Panc1 (cell line): ENCODE measurements at regions not wholly inside any gene's neighbourhood (a gene's known extent, or its start where the extent isn't known, plus 50 kb on each side); places are given as distances from the start of the nearest gene placed in this dataset.

Source experiments
- ATAC-seq: fragments of 200-7000 bp; cut with Tn5 transposase; 2 replicates; pipeline ENCODE4 v1.9.1; 2020; ENCODE audit warnings: mild to moderate bottlenecking, moderate library complexity
- BruUV-seq: library from RNA; stranded (reverse); fragments of 400-500 nt; replicated peaks from 2 replicates; lab custom pipeline; 2021; lab: Mats Ljungman, UMichigan
- CTCF ChIA-PET: fragments of 300-600 bp; sonication (Branson Sonifier 250); formaldehyde crosslinking; loops from one replicate; lab custom pipeline; 2022; ENCODE audit warnings: antibody characterized with exemption; lab: Charles Lee
- POLR2A ChIA-PET: fragments of 300-600 bp; sonication (Branson Sonifier 250); formaldehyde crosslinking; loops from one replicate; lab custom pipeline; 2022; ENCODE audit warnings: antibody characterized with exemption; lab: Charles Lee
- DNase-seq: peaks from one replicate; pipeline ENCODE4 v3.0.0-alpha.2; 2010; ENCODE audit warnings: low read depth, low spot score
- H3K27ac ChIP-seq: 2 replicates; pipeline ENCODE4 v1.5.1; 2011; ENCODE audit warnings: mild to moderate bottlenecking, low read length, inconsistent platforms
- H3K27me3 ChIP-seq: fragments of 200-500 bp; sonication (Bioruptor generic); 2 replicates; pipeline ENCODE4 v1.6.0; 2014; ENCODE audit warnings: low read length, inconsistent platforms; ENCODE audit not compliant: control insufficient read depth, insufficient read depth
- H3K36me3 ChIP-seq: fragments of 200-500 bp; sonication (Bioruptor generic); 2 replicates; pipeline ENCODE4 v1.5.1; 2014; ENCODE audit warnings: inconsistent platforms, mild to moderate bottlenecking, low read length, moderate library complexity; ENCODE audit not compliant: control insufficient read depth, insufficient read depth
- H3K4me1 ChIP-seq: 2 replicates; pipeline ENCODE4 v1.5.1; 2011; ENCODE audit warnings: inconsistent platforms, mild to moderate bottlenecking, low read length, moderate library complexity; ENCODE audit not compliant: control insufficient read depth, insufficient read depth
- H3K4me3 ChIP-seq, 2 experiments: 2 replicates each; pipeline ENCODE4 v1.5.1; 2011 to 2012; ENCODE audit warnings: low read depth in 2 of 2, low read length in 2 of 2, mild to moderate bottlenecking in 2 of 2, inconsistent platforms in 1 of 2, moderate library complexity in 1 of 2
- H3K9me3 ChIP-seq: fragments of 200-500 bp; sonication (Bioruptor generic); 2 replicates; pipeline ENCODE4 v1.5.1; 2014; ENCODE audit warnings: low read depth, mild to moderate bottlenecking, inconsistent platforms, low read length, moderate library complexity; ENCODE audit not compliant: control insufficient read depth, insufficient read depth
- CTCF ChIP-seq: fragments of 450-650 bp; IDR thresholded peaks from 2 replicates; pipeline ENCODE4 v1.5.1; 2017; ENCODE audit warnings: mild to moderate bottlenecking
- POLR2AphosphoS5 ChIP-seq: IDR thresholded peaks from 2 replicates; pipeline ENCODE4 v1.6.1; 2012; ENCODE audit warnings: mild to moderate bottlenecking, low read depth, low read length, moderate library complexity
- REST ChIP-seq, 2 experiments: IDR thresholded peaks; 2 replicates each; pipeline ENCODE4 v1.6.1; 2011 to 2012; ENCODE audit warnings: low read depth in 2 of 2, control low read depth in 1 of 2, low read length in 1 of 2, mild to moderate bottlenecking in 1 of 2, moderate library complexity in 1 of 2; ENCODE audit not compliant: insufficient read depth in 1 of 2
- SIN3A ChIP-seq: IDR thresholded peaks from 2 replicates; pipeline ENCODE4 v1.6.1; 2012; ENCODE audit warnings: low read depth, mild to moderate bottlenecking, low read length, moderate library complexity, borderline replicate concordance; ENCODE audit not compliant: insufficient read depth
- TCF7L2 ChIP-seq: IDR thresholded peaks from 2 replicates; pipeline ENCODE4 v1.6.1; 2011; ENCODE audit warnings: mild to moderate bottlenecking, low read depth, low read length, inconsistent platforms
- in situ Hi-C: cut with HindIII; loops from 2 replicates; pipeline ENCODE4 v1.10.0; 2016; ENCODE audit warnings: low sequenced_read_pairs, low pct_unique_long_range_greater_than_20kb
- intact Hi-C: fragments of 100-400 bp; cut with micrococcal nuclease; formaldehyde crosslinking; loops from one replicate; pipeline ENCODE4 v1.10.0; 2022; ENCODE audit not compliant: unreplicated experiment

DNA sequence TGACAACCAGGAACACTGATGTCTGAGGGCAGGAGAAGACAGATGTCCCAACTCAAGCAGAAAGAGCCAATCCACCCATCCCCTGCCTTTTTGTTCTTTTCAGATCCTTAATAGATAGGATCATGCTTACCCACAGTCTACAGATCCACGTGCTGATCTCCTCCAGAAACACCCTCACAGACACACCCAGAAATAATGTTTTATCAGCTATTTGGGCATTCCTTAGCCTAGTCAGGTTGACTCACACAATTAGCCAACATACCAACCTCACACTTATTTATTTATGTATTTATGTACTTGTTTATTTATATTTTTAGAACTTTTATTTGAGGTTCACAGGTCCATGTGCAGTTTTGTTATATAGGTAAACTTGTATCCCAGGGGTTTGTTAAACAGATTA is 151.5 kb upstream of the IL12B start:
- no TSS peak for BruUV-seq
- Histone ChIP-seq H3K27me3 (no peaks in the 10 kb centered on the region), H3K27ac (no peak overlapping the region), H3K9me3 (no peaks in the 10 kb centered on the region), H3K4me1 (no peaks in the 10 kb centered on the region), H3K36me3 (no peaks in the 10 kb centered on the region), H3K4me3 (no peak overlapping the region)
- DNase-seq: no peak
- intact Hi-C loops: no loop called here
- ATAC-seq: no peak
- ChIA-PET POLR2A (no interaction called here), CTCF (no interaction called here)
- in situ Hi-C loops: no loop called here
- no peak for TF ChIP-seq POLR2AphosphoS5
- no peak for TF ChIP-seq CTCF
- TF ChIP-seq TCF7L2: no peak
- TF ChIP-seq REST (IDR thresholded peaks at IDR 0.05; ENCODE audit: insufficient read depth in 1 of 2, low read depth in 2 of 2, low read length in 1 of 2): no peak
- no peak for TF ChIP-seq SIN3A

- ATAC-seq (no peak), DNase-seq (no peak)
- intact Hi-C loops (no loop called here), in situ Hi-C loops (no loop called here)
- no peaks in the 10 kb centered on the region for H3K36me3 ChIP-seq
- H3K9me3 ChIP-seq: no peaks in the 10 kb centered on the region
- POLR2A ChIA-PET: no interaction called here
- BruUV-seq: no TSS peak
- H3K27me3 ChIP-seq: no peaks in the 10 kb centered on the region
- TF ChIP-seq TCF7L2 (no peak), SIN3A (no peak), CTCF (no peak), REST (IDR thresholded peaks at IDR 0.05; ENCODE audit: insufficient read depth in 1 of 2, low read depth in 2 of 2, low read length in 1 of 2) (no peak)
- CTCF ChIA-PET: no interaction called here
- H3K4me1 ChIP-seq: no peaks in the 10 kb centered on the region
- H3K27ac ChIP-seq: no peak overlapping the region
- no peak overlapping the region for H3K4me3 ChIP-seq
Measured at GRCh38 chr5:159486836-159487235, 156.5 kb upstream of the IL12B start.
